ENCODE measurements at regions not wholly inside any gene's neighbourhood (a gene's known extent, or its start where the extent isn't known, plus 50 kb on each side); places are given as distances from the start of the nearest gene placed in this dataset.

GRCh38 chr13:47826471-47826870 lies 174.6 kb downstream of the SUCLA2 start:
- no peak for ATAC-seq

DNA sequence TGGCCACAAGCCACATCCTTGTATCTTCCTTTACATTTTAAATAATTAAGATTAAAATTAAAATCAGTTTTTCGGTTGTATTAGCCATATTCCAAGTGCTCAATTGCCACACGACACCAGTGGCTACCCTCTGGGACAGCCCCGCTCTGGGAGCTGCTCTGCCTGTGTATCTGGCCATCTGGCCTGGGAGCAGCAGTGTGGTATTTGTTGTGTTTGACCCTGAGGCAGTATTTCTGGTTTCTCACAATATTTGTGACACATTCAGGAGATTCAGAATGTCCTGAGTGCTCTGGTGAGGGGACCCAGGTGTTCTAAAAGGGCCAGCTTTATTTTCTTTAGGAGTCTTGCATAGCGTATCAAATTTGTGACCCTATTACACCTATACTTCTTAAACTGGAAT lies 179.0 kb downstream of the SUCLA2 start:
- ATAC-seq, result no peak

DNA sequence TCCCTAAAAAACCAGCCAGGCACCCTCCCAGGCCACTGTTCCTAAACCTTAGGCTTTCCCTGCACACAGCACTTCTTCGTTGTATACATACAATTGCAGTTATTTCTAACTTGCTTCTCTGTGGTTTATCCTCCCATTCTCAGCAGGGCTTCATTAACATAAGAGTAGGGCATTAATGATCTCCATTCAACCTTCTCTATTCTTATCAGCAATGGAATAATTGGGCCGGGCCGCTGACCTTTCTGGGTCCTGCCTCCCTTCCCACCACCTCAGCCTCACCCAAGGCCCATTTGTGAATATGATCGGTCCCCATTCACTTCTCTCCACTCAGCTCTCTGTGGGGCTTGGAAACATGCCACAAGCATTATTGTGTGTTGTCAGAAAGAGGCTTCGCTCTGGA lies 184.2 kb downstream of the SUCLA2 start:
- ATAC-seq, result no peak

- ATAC-seq, result no peak
These were observed 187.4 kb downstream of the SUCLA2 start for GRCh38 chr13:47813718-47814117.

DNA sequence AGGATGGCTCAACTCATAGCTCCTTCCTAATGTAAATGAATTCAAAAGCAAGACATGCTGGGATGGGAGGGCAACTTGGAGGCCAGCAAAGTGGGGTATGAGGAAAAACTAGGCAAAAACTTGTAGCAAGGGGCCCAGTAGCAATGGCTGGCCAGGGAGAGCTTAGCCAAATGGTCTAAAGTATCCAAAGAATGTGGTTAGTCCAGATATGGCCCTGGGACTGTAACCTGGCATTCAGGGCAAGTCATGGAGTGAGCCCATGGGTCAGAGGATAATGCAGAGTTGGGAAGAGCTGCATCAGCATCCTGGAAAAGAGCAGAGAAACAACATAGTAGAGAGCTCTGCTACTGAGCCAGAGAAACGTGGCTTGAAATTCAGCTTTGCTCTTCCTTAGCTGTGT lies 191.7 kb downstream of the SUCLA2 start:
- ATAC-seq, result no peak

GRCh38 chr13:47803131-47803530 lies 197.9 kb downstream of the SUCLA2 start:
- no peak for ATAC-seq

DNA sequence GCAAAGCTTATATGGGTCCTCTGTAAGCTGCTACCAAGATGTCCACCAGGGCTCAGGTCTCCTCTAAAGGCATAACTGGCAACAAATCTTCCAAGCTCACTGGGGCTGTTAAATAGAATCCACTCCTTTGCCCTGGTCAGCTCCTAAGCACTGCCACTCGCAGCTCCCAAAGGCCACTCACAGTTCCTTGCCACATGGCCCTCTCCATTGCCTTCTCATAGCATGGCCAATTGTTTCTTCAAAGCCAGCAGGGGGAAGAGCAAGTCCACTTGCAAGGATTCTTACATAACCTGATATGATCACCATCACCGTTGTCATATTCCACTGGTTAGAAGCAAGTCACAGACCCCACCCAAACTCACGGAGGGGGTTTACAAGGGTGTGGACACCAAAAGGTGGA lies 199.5 kb downstream of the SUCLA2 start:
- no peak for ATAC-seq

DNA sequence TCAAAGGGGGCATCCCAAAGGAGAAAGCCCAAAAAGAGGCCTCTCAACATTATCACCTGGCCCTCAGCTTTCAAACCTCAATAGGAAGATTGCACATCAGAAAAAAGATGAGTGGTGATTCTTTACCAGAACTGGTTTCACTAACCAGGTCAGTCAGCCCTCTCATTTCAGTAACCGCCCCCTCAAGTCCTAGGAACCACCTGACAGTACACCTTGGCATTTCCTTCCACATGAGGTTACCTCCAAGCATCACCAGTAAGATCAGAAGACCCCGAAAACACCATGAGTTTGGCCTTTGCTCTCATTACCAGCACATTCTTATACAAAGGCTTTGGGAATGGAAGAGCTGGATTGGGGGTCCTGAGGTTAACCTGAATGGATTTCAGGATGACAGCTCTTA lies 200.5 kb downstream of the SUCLA2 start:
- no peak for ATAC-seq

DNA sequence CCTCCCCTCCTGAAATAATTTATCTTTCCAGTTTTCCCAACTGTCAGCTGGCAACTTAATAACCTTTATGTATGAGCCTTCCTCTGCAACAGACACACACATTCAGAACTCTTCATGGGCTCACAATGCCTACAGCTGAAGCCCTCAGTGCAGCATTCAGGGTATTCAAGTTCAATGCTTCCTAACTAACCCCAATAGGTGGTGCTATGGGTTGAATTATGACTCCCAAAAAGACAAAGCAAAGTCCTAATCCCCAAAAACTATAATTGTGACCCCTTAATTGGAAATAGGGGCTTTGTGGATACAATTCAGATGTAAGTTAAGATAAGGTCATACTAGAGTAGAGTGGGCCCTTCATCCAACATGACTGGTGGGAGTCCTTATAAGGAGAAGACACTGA lies 202.2 kb downstream of the SUCLA2 start:
- ATAC-seq, result no peak

DNA sequence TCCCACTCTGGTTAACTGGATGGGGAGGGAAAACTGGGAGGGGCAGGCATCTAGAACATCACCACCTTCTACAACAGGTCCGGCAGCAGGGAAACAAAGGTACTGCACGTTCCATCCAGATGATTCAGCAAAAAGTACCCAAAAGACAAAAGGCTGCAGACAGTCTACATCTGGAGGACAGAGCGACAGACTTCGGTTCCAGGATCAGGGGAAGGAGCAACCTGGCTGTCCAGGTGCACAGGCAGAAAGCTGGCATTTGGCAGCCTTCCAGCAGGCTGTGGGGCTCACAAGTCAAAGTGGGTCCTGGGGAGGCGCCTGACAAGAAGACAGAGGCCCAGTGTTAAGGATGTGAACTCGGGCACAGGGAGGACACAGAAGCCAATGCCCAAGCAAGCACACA lies 202.9 kb downstream of the SUCLA2 start:
- ATAC-seq, result peak; percentile 48

- no peak for ATAC-seq
These were observed 204.3 kb downstream of the SUCLA2 start for GRCh38 chr13:47796816-47797215.

DNA sequence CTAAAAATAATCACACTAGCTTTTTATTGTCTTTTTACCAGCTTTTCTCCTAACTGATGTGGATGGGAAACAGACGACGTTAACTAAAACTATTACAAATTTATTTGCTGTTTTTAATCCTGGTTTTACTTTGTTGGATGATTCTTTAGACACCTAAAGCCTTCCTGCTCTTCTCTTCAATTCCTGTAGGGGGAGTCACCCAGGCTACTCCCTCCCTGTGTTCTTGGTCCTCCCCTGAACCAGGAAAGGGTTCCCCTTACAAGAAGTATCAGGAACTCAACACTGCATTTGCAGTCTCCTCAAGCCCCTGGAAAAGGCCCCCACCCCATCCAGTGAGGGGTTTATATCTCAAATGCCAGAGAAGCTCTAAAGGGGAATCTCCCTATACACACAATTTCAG lies 206.1 kb downstream of the SUCLA2 start:
- ATAC-seq, result no peak

DNA sequence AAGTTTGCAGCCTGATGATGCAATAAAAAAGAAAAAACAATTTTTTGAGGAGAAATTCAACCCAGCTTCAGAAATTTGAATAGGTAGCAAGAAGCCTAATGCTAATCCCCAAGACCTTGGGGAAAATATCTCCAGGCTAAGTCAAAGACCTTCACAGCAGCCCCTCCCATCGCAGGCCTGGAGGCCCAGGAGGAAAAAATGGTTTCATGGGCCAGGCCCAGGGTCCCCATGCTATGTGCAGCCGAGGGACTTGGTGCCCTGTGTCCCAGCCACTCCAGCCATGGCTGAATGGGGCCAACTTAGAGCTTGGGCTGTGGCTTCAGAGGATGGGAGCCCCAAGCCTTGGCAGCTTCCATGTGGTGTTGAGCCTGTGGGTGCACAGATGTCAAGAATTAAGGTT lies 210.3 kb downstream of the SUCLA2 start:
- ATAC-seq, result no peak

- ATAC-seq, result no peak
These were observed 212.2 kb downstream of the SUCLA2 start for GRCh38 chr13:47788844-47789243.

- ATAC-seq, result no peak
These were observed 226.4 kb downstream of the SUCLA2 start for GRCh38 chr13:47774671-47774994.

DNA sequence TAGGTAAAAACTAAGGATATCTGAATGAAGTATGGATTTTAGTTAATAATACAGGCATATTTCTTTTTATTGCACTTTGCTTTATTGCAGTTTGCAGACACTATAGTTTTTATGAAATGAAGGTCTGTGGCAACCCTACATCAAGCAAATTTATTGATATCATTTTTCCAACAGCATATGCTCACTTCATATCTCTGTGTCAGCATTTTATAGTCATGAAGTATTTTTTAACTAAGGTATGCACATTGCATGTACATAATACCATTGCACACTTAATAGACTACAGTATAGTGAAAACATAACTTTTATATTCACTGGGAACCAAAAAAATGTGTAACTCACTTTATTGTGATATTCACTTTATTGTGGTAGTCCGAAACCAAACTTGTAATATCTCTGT lies 236.3 kb downstream of the SUCLA2 start:
- ATAC-seq, result no peak

DNA sequence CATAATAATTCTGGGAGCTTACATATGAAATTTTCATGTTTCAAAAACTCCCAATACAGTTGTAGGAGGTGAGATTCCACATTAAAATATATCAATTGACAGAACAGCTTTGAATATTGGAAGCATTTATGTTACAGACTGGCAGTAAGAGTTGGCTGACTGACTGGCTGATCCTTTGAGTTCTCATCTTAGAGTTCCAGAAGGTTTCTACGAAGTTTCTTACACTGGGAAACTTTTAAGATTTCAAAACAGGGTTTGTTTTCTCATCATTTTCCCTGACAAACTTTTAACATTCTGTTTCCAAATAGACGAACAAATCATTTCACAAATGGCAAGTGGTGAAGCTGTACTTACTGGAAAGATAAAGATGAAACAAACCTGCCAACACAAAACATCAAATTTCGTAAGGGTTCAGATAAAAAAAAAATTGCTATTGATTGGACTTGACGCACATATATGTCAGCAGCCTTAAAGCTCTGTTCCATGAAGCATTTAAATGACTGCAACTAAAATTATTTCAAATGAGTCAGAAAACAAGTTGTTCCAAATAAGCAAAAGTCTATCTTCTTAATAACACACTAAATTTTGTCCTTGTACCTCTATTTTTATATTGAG lies 243.5 kb downstream of the SUCLA2 start:
- ATAC-seq, result no peak

GRCh38 chr13:47747901-47748300 lies 253.2 kb downstream of the SUCLA2 start:
- ATAC-seq, result no peak

DNA sequence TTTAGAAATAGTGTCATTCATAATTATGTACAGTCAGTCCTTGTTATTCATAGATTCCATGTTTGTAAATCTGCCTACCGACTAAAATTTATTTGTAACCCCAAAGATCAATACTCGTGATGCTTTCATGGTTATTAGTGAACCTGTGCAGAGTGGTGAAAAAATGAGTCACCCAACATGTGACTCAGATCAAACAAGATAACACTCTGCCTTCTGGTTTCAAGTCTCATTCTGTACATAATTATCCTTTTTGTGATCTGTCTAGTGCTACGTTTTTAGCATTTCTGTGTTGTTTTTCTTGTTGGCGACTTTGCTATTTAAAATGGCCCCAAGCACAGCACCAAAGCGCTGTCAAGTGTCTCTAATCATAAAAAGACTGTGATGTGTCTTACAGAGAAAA lies 274.7 kb downstream of the SUCLA2 start:
- no peak for ATAC-seq

DNA sequence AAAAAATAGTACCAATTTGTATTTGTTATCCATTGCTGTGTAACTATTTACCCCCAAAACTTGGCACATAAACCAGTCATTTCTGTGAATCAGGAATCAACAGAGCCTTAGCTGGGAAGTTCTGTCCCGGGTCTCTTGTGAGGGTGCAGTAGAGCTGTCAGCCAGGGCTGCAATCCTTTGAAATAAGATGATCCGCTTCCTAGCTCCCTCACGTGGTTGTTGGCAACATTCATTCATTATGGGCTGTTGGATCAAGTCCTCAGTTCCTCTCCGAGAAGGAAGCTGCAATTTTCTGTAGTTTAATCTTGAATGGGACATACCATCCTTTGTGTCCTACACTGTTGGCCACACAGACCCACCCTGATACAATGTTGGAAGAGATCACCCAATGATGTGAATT lies 277.2 kb downstream of the SUCLA2 start:
- ATAC-seq, result no peak

DNA sequence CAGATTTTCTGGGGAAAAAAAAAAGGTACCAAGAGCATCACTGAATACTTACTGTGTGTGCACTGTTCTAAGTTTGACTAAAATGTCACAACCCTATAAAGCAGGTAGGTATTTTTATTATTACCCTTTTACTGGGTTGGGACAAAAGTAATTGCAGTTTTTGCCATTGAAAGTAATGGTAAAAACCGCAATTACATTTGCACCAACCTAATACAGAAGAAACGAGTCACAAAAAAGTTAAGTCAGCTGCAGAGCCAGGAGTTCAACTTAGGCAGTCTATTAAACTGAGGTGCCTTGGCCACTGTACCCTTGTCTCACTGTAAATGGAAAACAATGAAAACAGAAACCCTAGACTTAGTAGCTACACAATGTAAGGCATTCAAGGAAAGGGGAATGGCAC lies 281.9 kb downstream of the SUCLA2 start:
- no peak for ATAC-seq

DNA sequence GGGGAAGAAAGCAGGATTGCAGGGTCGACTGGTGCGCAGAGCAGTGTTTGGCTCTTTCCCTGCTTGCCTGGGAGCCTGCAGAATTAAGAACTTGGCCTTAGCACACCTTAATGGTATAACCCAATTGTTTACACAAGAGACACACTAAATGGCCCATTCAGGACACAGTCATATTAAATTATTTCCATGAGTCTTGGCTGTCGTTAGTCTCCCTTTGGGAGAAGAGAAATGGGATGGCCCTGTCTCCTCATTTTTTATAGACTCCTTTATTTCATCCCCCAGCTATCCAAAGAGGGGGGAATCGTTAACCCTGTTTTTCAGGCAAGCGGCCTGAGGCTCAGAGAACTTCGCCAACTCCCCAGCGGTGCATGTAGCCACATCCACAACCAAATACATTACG lies 282.5 kb downstream of the SUCLA2 start:
- no peak for ATAC-seq

DNA sequence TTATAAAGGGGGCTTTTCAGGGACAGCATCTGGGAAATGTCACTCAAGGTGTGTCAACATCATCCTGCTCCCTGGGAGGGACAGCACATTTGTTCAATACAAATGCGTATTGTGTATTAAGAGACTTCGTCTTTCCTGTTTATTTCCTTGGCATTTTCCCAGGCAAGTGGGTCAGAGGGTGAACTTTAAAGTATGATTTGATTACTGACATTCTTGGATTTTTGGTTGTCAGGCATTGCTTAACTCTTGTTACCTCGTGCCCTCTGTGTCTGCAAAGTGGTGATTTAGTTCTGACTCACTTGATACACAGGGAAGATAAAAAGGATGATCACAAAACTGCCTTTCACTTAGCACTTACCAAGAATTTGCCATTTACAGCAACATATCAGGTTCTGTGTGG lies 292.7 kb downstream of the SUCLA2 start:
- ATAC-seq, result no peak

- no peak for ATAC-seq
These were observed 293.7 kb downstream of the SUCLA2 start for GRCh38 chr13:47707414-47707813.

DNA sequence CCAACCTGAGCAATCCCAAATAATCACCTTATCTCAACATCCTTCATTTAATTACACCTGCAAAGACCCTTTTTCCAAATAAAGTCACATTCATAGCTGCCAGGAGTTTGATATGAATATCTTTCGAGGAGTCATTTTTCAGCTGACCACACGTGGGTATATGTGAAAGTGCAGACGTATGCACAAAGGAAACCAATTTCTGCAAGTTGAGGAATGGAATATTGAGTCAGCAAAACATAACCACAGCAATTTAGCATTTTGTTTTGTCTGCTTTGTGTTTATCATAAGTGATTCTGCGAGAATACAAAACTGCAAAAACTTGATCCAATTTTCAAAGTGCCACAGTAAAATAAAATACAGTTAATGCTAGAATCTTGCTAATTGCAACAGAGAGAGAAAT lies 295.9 kb downstream of the SUCLA2 start:
- no peak for ATAC-seq

DNA sequence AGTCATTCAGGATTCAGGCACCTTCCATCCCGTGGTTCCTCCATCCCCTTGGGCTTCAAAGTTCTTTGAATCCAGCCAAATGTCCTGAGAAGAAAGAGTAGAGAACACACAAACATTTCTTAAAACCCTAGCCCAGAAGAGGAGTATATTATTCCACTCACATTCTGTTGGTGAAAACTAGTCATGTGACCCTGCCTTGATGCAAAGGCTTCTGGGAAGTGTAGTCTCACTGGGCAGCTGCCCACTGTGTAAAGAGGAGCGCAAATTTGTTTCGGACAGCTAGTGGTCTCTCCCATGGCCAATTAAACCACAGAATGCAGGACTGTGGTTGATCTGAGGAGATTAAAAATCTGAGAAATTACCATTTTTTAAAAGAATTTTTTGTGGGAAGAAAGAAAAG lies 304.4 kb downstream of the SUCLA2 start:
- ATAC-seq, result no peak

All from esophagus mucosa (tissue), 1 donor.